ENCODE measurements at regions not wholly inside any gene's neighbourhood (a gene's known extent, or its start where the extent isn't known, plus 50 kb on each side); places are given as distances from the start of the nearest gene placed in this dataset.

DNA sequence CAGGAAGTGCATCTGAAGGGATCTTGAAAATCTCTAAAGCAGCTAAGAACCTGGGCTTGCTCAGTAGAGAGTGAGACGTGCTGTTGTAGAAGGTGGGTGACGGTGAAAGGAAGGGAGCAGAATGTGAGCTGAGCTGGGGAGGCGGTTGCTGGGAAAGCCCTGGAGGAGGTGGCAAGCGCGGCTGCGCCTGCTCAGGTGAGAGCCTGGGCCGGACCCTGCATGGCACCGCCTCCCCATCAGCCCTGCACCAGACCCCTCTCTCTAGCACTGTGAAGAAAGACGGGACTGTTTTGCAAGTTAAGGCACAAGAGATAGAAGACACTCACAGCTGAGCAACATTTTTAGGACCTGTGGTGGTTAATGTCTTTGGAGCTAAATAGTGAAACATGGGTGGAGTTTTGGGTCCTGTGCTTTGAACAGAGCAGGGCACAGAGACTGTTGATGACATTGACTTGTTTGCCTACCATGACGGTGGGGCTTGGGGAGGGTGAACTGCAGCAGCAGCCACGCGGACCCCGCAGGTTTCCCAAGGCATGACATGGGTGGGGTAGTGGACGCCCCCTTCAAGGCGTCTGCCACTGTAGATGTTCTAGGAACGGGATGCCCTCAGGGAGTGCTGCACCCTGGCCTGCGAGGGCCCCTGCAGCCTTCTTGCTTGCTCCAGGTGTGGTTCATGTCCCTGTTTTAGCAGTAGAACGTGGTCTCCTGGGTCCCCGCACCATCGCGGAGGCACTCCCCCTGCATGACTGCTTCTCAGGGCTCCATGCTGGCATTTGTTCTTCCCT is 245.3 kb downstream of the TSN start:
- Histone ChIP-seq H3K27ac (replicated peaks) (no peak overlapping the region), H3K27me3 (ENCODE audit: insufficient read depth, poor library complexity, severe bottlenecking) (no peaks in the 10 kb centered on the region), H3K4me3 (replicated peaks; ENCODE audit: insufficient read depth, low read length) (no peak overlapping the region)
- TF ChIP-seq SPI1 (IDR thresholded peaks at IDR 0.05; ENCODE audit: borderline replicate concordance, low read depth) (no peak), GABPA (IDR thresholded peaks at IDR 0.05; ENCODE audit: low read depth) (no peak), POLR2AphosphoS5 (IDR thresholded peaks at IDR 0.05; ENCODE audit: low read depth) (no peak)
- TF ChIP-seq, protein P1, sequence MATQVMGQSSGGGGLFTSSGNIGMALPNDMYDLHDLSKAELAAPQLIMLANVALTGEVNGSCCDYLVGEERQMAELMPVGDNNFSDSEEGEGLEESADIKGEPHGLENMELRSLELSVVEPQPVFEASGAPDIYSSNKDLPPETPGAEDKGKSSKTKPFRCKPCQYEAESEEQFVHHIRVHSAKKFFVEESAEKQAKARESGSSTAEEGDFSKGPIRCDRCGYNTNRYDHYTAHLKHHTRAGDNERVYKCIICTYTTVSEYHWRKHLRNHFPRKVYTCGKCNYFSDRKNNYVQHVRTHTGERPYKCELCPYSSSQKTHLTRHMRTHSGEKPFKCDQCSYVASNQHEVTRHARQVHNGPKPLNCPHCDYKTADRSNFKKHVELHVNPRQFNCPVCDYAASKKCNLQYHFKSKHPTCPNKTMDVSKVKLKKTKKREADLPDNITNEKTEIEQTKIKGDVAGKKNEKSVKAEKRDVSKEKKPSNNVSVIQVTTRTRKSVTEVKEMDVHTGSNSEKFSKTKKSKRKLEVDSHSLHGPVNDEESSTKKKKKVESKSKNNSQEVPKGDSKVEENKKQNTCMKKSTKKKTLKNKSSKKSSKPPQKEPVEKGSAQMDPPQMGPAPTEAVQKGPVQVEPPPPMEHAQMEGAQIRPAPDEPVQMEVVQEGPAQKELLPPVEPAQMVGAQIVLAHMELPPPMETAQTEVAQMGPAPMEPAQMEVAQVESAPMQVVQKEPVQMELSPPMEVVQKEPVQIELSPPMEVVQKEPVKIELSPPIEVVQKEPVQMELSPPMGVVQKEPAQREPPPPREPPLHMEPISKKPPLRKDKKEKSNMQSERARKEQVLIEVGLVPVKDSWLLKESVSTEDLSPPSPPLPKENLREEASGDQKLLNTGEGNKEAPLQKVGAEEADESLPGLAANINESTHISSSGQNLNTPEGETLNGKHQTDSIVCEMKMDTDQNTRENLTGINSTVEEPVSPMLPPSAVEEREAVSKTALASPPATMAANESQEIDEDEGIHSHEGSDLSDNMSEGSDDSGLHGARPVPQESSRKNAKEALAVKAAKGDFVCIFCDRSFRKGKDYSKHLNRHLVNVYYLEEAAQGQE (IDR thresholded peaks at IDR 0.05; ENCODE audit: insufficient replicate concordance, low read depth), result no peak
- TF ChIP-seq, protein P2, sequence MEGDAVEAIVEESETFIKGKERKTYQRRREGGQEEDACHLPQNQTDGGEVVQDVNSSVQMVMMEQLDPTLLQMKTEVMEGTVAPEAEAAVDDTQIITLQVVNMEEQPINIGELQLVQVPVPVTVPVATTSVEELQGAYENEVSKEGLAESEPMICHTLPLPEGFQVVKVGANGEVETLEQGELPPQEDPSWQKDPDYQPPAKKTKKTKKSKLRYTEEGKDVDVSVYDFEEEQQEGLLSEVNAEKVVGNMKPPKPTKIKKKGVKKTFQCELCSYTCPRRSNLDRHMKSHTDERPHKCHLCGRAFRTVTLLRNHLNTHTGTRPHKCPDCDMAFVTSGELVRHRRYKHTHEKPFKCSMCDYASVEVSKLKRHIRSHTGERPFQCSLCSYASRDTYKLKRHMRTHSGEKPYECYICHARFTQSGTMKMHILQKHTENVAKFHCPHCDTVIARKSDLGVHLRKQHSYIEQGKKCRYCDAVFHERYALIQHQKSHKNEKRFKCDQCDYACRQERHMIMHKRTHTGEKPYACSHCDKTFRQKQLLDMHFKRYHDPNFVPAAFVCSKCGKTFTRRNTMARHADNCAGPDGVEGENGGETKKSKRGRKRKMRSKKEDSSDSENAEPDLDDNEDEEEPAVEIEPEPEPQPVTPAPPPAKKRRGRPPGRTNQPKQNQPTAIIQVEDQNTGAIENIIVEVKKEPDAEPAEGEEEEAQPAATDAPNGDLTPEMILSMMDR (IDR thresholded peaks at IDR 0.05; ENCODE audit: insufficient read depth, low read length), result no peak
- DNase-seq (ENCODE audit: low read depth in 1 of 2, low spot score in 1 of 2), result no peak

- H3K27me3 ChIP-seq (ENCODE audit: insufficient read depth, poor library complexity, severe bottlenecking), result no peaks in the 10 kb centered on the region
- no peak for DNase-seq (ENCODE audit: low read depth in 1 of 2, low spot score in 1 of 2)
These were observed 246.0 kb downstream of the TSN start for GRCh38 chr2:122001441-122001874.

GRCh38 chr2:122003196-122003940 is 247.9 kb downstream of the TSN start:
- Histone ChIP-seq H3K27me3 (ENCODE audit: insufficient read depth, poor library complexity, severe bottlenecking) (no peaks in the 10 kb centered on the region), H3K27ac (replicated peaks) (no peak overlapping the region), H3K4me3 (replicated peaks; ENCODE audit: insufficient read depth, low read length) (no peak overlapping the region)
- TF ChIP-seq, protein P1 (IDR thresholded peaks at IDR 0.05; ENCODE audit: insufficient replicate concordance, low read depth), result no peak
- TF ChIP-seq GABPA (IDR thresholded peaks at IDR 0.05; ENCODE audit: low read depth), result no peak
- DNase-seq (ENCODE audit: low read depth in 1 of 2, low spot score in 1 of 2), result no peak

More at GRCh38 chr2:122001441-122001874, 246.0 kb downstream of the TSN start:
- H3K27ac ChIP-seq (replicated peaks), result no peak overlapping the region
- H3K4me3 ChIP-seq (replicated peaks; ENCODE audit: insufficient read depth, low read length), result no peak overlapping the region
- TF ChIP-seq POLR2AphosphoS5 (IDR thresholded peaks at IDR 0.05; ENCODE audit: low read depth) (no peak), SPI1 (IDR thresholded peaks at IDR 0.05; ENCODE audit: borderline replicate concordance, low read depth) (no peak), GABPA (IDR thresholded peaks at IDR 0.05; ENCODE audit: low read depth) (no peak)
- TF ChIP-seq, protein P2 (IDR thresholded peaks at IDR 0.05; ENCODE audit: insufficient read depth, low read length), result no peak

DNA sequence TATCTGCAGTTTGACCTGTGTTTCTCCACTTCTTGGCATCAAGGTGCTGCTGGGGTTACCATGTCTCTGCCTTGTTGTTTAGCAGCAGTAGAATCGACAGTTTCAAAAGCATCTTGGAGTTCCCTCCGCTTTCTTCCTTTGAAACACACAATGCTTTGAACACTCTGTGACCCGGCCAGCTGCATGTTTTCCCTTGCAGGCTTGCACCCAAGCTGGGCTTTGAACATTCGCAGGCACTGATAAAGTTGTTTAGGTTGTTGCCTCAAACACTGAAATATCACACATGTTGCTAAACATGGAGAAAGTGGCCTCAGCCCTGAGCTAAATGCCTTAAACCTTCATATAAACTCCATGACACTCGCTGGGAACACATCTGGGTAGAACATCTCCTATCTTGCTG is 251.7 kb downstream of the TSN start:
- no peak overlapping the region for H3K4me3 ChIP-seq (replicated peaks; ENCODE audit: insufficient read depth, low read length)
- H3K27ac ChIP-seq (replicated peaks), result no peak overlapping the region
- peaks cover 3% of the 10 kb centered on the region for H3K27me3 ChIP-seq (ENCODE audit: insufficient read depth, poor library complexity, severe bottlenecking)
- TF ChIP-seq GABPA (IDR thresholded peaks at IDR 0.05; ENCODE audit: low read depth) (no peak), SPI1 (IDR thresholded peaks at IDR 0.05; ENCODE audit: borderline replicate concordance, low read depth) (no peak), POLR2AphosphoS5 (IDR thresholded peaks at IDR 0.05; ENCODE audit: low read depth) (no peak)
- TF ChIP-seq, protein P1 (IDR thresholded peaks at IDR 0.05; ENCODE audit: insufficient replicate concordance, low read depth), result no peak
- TF ChIP-seq, protein P2 (IDR thresholded peaks at IDR 0.05; ENCODE audit: insufficient read depth, low read length), result no peak
- no peak for DNase-seq (ENCODE audit: low read depth in 1 of 2, low spot score in 1 of 2)

Measured in HL-60 (cell line).